Neural progenitor cell (in vitro differentiated cells): ENCODE measurements at regions not wholly inside any gene's neighbourhood (a gene's known extent, or its start where the extent isn't known, plus 50 kb on each side); places are given as distances from the start of the nearest gene placed in this dataset.

Experiments used
- DNase-seq: peaks from one replicate; pipeline ENCODE4 v3.0.0-alpha.2; 2016; ENCODE audit warnings: low spot score
- H2AFZ ChIP-seq: fragments of 200-600 bp; sonication (generic); replicated peaks from 2 replicates; pipeline ENCODE4 v1.6.1; 2016; ENCODE audit warnings: antibody characterized with exemption
- H3F3A ChIP-seq: fragments of 200-600 bp; sonication (generic); 2 replicates; pipeline ENCODE4 v1.6.1; 2016; ENCODE audit warnings: antibody characterized with exemption, low read depth
- H3K27ac ChIP-seq: fragments of 200-600 bp; sonication (generic); 2 replicates; pipeline ENCODE4 v1.5.1; 2016; ENCODE audit warnings: mild to moderate bottlenecking
- H3K27me3 ChIP-seq: fragments of 200-600 bp; sonication (generic); 2 replicates; pipeline ENCODE4 v1.6.1; 2016; ENCODE audit warnings: mild to moderate bottlenecking, moderate library complexity
- H3K36me3 ChIP-seq: fragments of 200-600 bp; sonication (generic); 2 replicates; pipeline ENCODE4 v1.5.1; 2016
- H3K4me1 ChIP-seq: fragments of 200-600 bp; sonication (generic); 2 replicates; pipeline ENCODE4 v1.6.1; 2016; ENCODE audit warnings: mixed run types
- H3K4me2 ChIP-seq: fragments of 200-600 bp; sonication (generic); 2 replicates; pipeline ENCODE4 v1.6.1; 2016
- H3K4me3 ChIP-seq: fragments of 200-600 bp; sonication (generic); 2 replicates; pipeline ENCODE4 v1.5.1; 2016
- H3K79me2 ChIP-seq: fragments of 200-600 bp; sonication (generic); 2 replicates; pipeline ENCODE4 v1.6.1; 2016; ENCODE audit warnings: low read depth
- H3K9ac ChIP-seq: fragments of 200-600 bp; sonication (generic); 2 replicates; pipeline ENCODE4 v1.6.1; 2016
- H3K9me3 ChIP-seq: fragments of 200-600 bp; sonication (generic); 2 replicates; pipeline ENCODE4 v1.5.1; 2016; ENCODE audit warnings: low read depth
- H4K20me1 ChIP-seq: fragments of 200-600 bp; sonication (generic); 2 replicates; pipeline ENCODE4 v1.6.1; 2016; ENCODE audit warnings: low read depth
- H3K27ac Mint-ChIP-seq: 3 replicates; pipeline ENCODE4 v1.8.0; 2021; ENCODE audit warnings: mixed read lengths
- H3K27me3 Mint-ChIP-seq: 2 replicates; pipeline ENCODE4 v1.8.0; 2022; ENCODE audit warnings: low read depth, mild to moderate bottlenecking, inconsistent platforms, moderate library complexity, mixed read lengths; ENCODE audit not compliant: insufficient read depth
- H3K36me3 Mint-ChIP-seq: 3 replicates; pipeline ENCODE4 v1.8.0; 2021; ENCODE audit warnings: mixed read lengths
- H3K4me1 Mint-ChIP-seq: 3 replicates; pipeline ENCODE4 v1.8.0; 2021; ENCODE audit warnings: mixed read lengths
- H3K4me3 Mint-ChIP-seq: 3 replicates; pipeline ENCODE4 v1.8.0; 2021; ENCODE audit warnings: mild to moderate bottlenecking, moderate library complexity, mixed read lengths
- H3K9me3 Mint-ChIP-seq: 3 replicates; pipeline ENCODE4 v1.8.0; 2020; ENCODE audit warnings: mixed read lengths
- CTCF ChIP-seq: fragments of 200-600 bp; sonication (generic); IDR thresholded peaks from 2 replicates; pipeline ENCODE4 v1.5.1; 2017; ENCODE audit warnings: antibody characterized with exemption, mild to moderate bottlenecking
- EZH2 ChIP-seq: fragments of 200-600 bp; sonication (generic); IDR thresholded peaks from 2 replicates; pipeline ENCODE4 v1.6.1; 2017; ENCODE audit warnings: antibody characterized with exemption, mild to moderate bottlenecking, moderate library complexity
- EZH2phosphoT487 ChIP-seq: fragments of 200-600 bp; sonication (generic); IDR thresholded peaks from 2 replicates; pipeline ENCODE4 v1.6.1; 2017; ENCODE audit warnings: antibody characterized with exemption

DNA sequence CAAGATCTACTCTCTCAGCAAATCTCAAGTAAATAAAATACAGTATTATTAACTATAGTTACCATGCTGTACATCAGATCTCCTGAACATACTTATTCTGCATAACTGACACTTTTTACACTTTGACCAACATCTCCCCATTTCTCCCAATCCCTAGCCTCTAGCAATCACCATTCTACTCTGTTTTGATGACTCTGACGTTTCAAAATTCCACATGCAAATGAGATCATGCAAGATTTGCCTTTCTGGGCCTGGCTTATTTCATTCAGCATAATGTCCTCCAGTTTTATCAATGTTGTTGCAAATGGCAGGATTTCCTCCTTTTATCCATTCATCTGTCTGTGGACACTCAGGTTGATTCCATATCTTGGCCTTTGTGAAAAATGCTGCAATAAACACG is 266.3 kb downstream of the RFPL4B start:
- Histone ChIP-seq H3K27me3 (no peaks in the 10 kb centered on the region), H3K27ac (no peak overlapping the region), H3K4me2 (no peak overlapping the region), H2AFZ (no peak overlapping the region), H3K9me3 (no peaks in the 10 kb centered on the region), H3F3A (no peaks in the 10 kb centered on the region), H3K4me1 (peaks cover under 1% of the 10 kb centered on the region), H4K20me1 (no peaks in the 10 kb centered on the region), H3K79me2 (no peaks in the 10 kb centered on the region), H3K9ac (no peak overlapping the region), H3K4me3 (no peak overlapping the region), H3K36me3 (no peaks in the 10 kb centered on the region)
- Mint-ChIP-seq H3K27ac (no peak overlapping the region), H3K27me3 (peaks cover 3% of the 10 kb centered on the region), H3K4me1 (no peaks in the 10 kb centered on the region), H3K9me3 (peaks cover 28% of the 10 kb centered on the region), H3K36me3 (peaks cover 13% of the 10 kb centered on the region), H3K4me3 (no peak overlapping the region)
- TF ChIP-seq EZH2 (no peak), CTCF (no peak), EZH2phosphoT487 (no peak)
- DNase-seq, result no peak

DNA sequence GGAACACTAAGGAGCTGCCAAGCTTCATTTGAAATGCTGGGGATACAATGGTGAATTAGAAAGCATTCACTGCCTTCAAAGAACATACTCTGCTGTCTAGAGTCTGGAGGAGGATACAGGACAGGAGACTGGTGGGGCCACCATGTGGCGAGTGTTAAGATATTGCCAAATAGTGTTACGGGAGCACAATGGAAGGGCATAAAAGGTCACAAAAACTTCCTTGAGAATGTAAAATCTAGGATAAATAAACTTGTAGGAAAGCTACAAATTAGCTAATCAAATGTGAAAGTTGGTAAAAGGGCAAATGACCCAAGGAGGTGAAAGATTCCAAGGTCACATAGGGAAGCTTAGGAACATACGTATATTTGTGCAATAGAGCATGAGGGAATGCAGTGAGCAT is 271.7 kb downstream of the RFPL4B start:
- TF ChIP-seq CTCF, result peak; percentile 52
- no peak for TF ChIP-seq EZH2
- H3K36me3 Mint-ChIP-seq, result peaks cover 2% of the 10 kb centered on the region
- H2AFZ ChIP-seq, result peak overlapping the region; percentile 87
- H3K9me3 Mint-ChIP-seq, result peaks cover 9% of the 10 kb centered on the region
- H3K4me3 Mint-ChIP-seq, result no peak overlapping the region
- H3K4me1 Mint-ChIP-seq, result peaks cover 31% of the 10 kb centered on the region
- peaks cover 8% of the 10 kb centered on the region for H3K4me1 ChIP-seq
- no peak overlapping the region for H3K27ac ChIP-seq
- no peaks in the 10 kb centered on the region for H3K79me2 ChIP-seq
- no peak overlapping the region for H3K9ac ChIP-seq
- H3K4me2 ChIP-seq, result no peak overlapping the region
- DNase-seq, result peak; percentile 50
- no peaks in the 10 kb centered on the region for H3K27me3 ChIP-seq
- H3K27me3 Mint-ChIP-seq, result no peaks in the 10 kb centered on the region
- peak overlapping the region; percentile 34 for H3K27ac Mint-ChIP-seq
- no peaks in the 10 kb centered on the region for H3K36me3 ChIP-seq
- no peaks in the 10 kb centered on the region for H4K20me1 ChIP-seq
- no peak overlapping the region for H3K4me3 ChIP-seq
- no peaks in the 10 kb centered on the region for H3K9me3 ChIP-seq
- H3F3A ChIP-seq, result no peaks in the 10 kb centered on the region

- no peaks in the 10 kb centered on the region for H3K27me3 ChIP-seq
- Mint-ChIP-seq H3K36me3 (no peaks in the 10 kb centered on the region), H3K4me1 (peaks cover 33% of the 10 kb centered on the region), H3K27me3 (no peaks in the 10 kb centered on the region), H3K27ac (peak overlapping the region; percentile 76), H3K4me3 (no peak overlapping the region), H3K9me3 (peaks cover 8% of the 10 kb centered on the region)
- no peak overlapping the region for H3K4me3 ChIP-seq
- H3K4me1 ChIP-seq, result peaks cover 8% of the 10 kb centered on the region
- no peak overlapping the region for H3K27ac ChIP-seq
- no peaks in the 10 kb centered on the region for H4K20me1 ChIP-seq
- H3F3A ChIP-seq, result no peaks in the 10 kb centered on the region
- TF ChIP-seq CTCF (no peak), EZH2 (no peak), EZH2phosphoT487 (no peak)
- H3K36me3 ChIP-seq, result no peaks in the 10 kb centered on the region
- H3K9me3 ChIP-seq, result no peaks in the 10 kb centered on the region
- no peaks in the 10 kb centered on the region for H3K79me2 ChIP-seq
- no peak overlapping the region for H3K9ac ChIP-seq
- H3K4me2 ChIP-seq, result no peak overlapping the region
- H2AFZ ChIP-seq, result peak overlapping the region; percentile 15
- no peak for DNase-seq
Observed at GRCh38 chr6:112620812-112621569, 273.9 kb downstream of the RFPL4B start.
